GM12878 (cell line): ENCODE measurements at regions not wholly inside any gene's neighbourhood (a gene's known extent, or its start where the extent isn't known, plus 50 kb on each side); places are given as distances from the start of the nearest gene placed in this dataset.

Experiments used
- ATAC-seq: fragments of 200-7000 bp; cut with Tn5 transposase; 3 replicates; pipeline ENCODE4 v1.9.1; 2020; ENCODE audit warnings: mild to moderate bottlenecking, moderate library complexity
- BruUV-seq: library from RNA; stranded (reverse); fragments of 400-500 nt; replicated peaks from 2 replicates; lab custom pipeline; 2021; lab: Mats Ljungman, UMichigan
- CTCF ChIA-PET: fragments of 300-600 bp; sonication (Branson Sonifier 250); formaldehyde crosslinking; extraction: SDS; loops from one replicate; lab custom pipeline; 2021; ENCODE audit warnings: inconsistent platforms; lab: Yijun Ruan, JAX
- POLR2A ChIA-PET: fragments of 350-600 bp; formaldehyde crosslinking; extraction: SDS; loops from one replicate; lab custom pipeline; 2021; ENCODE audit warnings: inconsistent platforms; lab: Charles Lee
- RAD21 ChIA-PET: fragments of 300-600 bp; sonication (Branson Sonifier 250); formaldehyde crosslinking; loops from one replicate; lab custom pipeline; 2023; ENCODE audit warnings: antibody characterized with exemption; ENCODE audit not compliant: unreplicated experiment; lab: Charles Lee
- SMC1A ChIA-PET: fragments of 300-600 bp; sonication (Branson Sonifier 250); formaldehyde crosslinking; loops from one replicate; lab custom pipeline; 2023; ENCODE audit not compliant: unreplicated experiment, uncharacterized antibody; lab: Charles Lee
- DNase-seq: peaks from one replicate; pipeline ENCODE4 v3.0.0-alpha.2; 2011; ENCODE audit warnings: low read depth, low spot score
- FAIRE-seq: peaks from 3 replicates; lab custom pipeline; 2011; peaks lifted over from hg19 to GRCh38; lab: Jason Lieb, UNC
- H2AFZ ChIP-seq: 2 replicates; pipeline ENCODE4 v1.6.0; 2011; ENCODE audit warnings: low read depth, low read length, control low read depth; ENCODE audit not compliant: control insufficient read depth
- H3K27ac ChIP-seq: 2 replicates; pipeline ENCODE4 v1.5.1; 2011; ENCODE audit warnings: control low read depth; ENCODE audit not compliant: control insufficient read depth, insufficient read depth
- H3K27me3 ChIP-seq, 2 experiments: replicated peaks in 1 of 2; 2 replicates each; pipeline versions ENCODE4 v1.6.0 to v1.6.1; 2011; ENCODE audit warnings: low read length in 1 of 2; ENCODE audit not compliant: control insufficient read depth in 2 of 2, insufficient read depth in 2 of 2
- H3K36me3 ChIP-seq, 2 experiments: 2 replicates each; pipeline ENCODE4 v1.5.1; 2011; ENCODE audit warnings: low read length in 1 of 2; ENCODE audit not compliant: control insufficient read depth in 2 of 2, insufficient read depth in 2 of 2
- H3K4me1 ChIP-seq: 2 replicates; pipeline ENCODE4 v1.6.1; 2011; ENCODE audit warnings: mild to moderate bottlenecking, low read length, moderate library complexity, mixed read lengths; ENCODE audit not compliant: control insufficient read depth, insufficient read depth
- H3K4me2 ChIP-seq: 2 replicates; pipeline ENCODE4 v1.6.0; 2011; ENCODE audit warnings: control low read depth; ENCODE audit not compliant: control insufficient read depth, insufficient read depth
- H3K4me3 ChIP-seq: fragments of 200-600 bp; sonication (generic); 2 replicates; pipeline ENCODE4 v1.5.1; 2016
- H3K79me2 ChIP-seq: 2 replicates; pipeline ENCODE4 v1.6.0; 2011; ENCODE audit warnings: low read length; ENCODE audit not compliant: control insufficient read depth, insufficient read depth
- H3K9ac ChIP-seq: 2 replicates; pipeline ENCODE4 v1.8.0; 2011; ENCODE audit warnings: low read length, control low read depth, mixed read lengths; ENCODE audit not compliant: control insufficient read depth, insufficient read depth
- H3K9me3 ChIP-seq: replicated peaks from 3 replicates; pipeline ENCODE4 v1.5.1; 2011; ENCODE audit warnings: mild to moderate bottlenecking, low read length; ENCODE audit not compliant: control insufficient read depth, insufficient read depth
- H4K20me1 ChIP-seq: 2 replicates; pipeline ENCODE4 v1.6.0; 2011; ENCODE audit not compliant: control insufficient read depth, insufficient read depth
- BRCA1 ChIP-seq: IDR thresholded peaks from 2 replicates; pipeline ENCODE4 v1.6.1; 2011; ENCODE audit warnings: low read depth, low read length, improper control_type of control experiment
- MEF2B ChIP-seq: fragments of 450-650 bp; IDR thresholded peaks from 2 replicates; pipeline ENCODE4 v1.6.1; 2018; ENCODE audit warnings: mild to moderate bottlenecking, moderate library complexity; ENCODE audit not compliant: partially characterized antibody, poor library complexity, severe bottlenecking
- MXI1 ChIP-seq: fragments of 150-350 bp; IDR thresholded peaks from 2 replicates; pipeline ENCODE4 v1.6.1; 2011; ENCODE audit warnings: low read depth, mild to moderate bottlenecking, inconsistent platforms, low read length, improper control_type of control experiment
- MYC ChIP-seq: IDR thresholded peaks from 2 replicates; pipeline ENCODE4 v1.6.1; 2011; ENCODE audit warnings: mild to moderate bottlenecking, low read length, moderate library complexity, inconsistent platforms; ENCODE audit not compliant: insufficient read depth, insufficient replicate concordance, insufficient read length, severe bottlenecking
- POU2F2 ChIP-seq: IDR thresholded peaks from 3 replicates; pipeline ENCODE4 v1.6.1; 2011; ENCODE audit warnings: low read depth, mild to moderate bottlenecking, low read length, borderline replicate concordance
- RBBP5 ChIP-seq: fragments of 200-600 bp; sonication (generic); conservative IDR thresholded peaks from 2 replicates; pipeline ENCODE4 v1.6.1; 2016
- RELA ChIP-seq: fragments of 450-650 bp; IDR thresholded peaks from 2 replicates; pipeline ENCODE4 v1.8.0; 2014; ENCODE audit warnings: borderline replicate concordance; ENCODE audit not compliant: partially characterized antibody
- ZBED1 ChIP-seq: IDR thresholded peaks from 2 replicates; pipeline ENCODE4 v1.6.1; 2016; ENCODE audit warnings: borderline replicate concordance
- WGBS: methylation state at CpG from one replicate; pipeline ENCODE4 v1.1.6; 2016; ENCODE audit warnings: low lambda C conversion rate; ENCODE audit not compliant: insufficient replicate concordance, insufficient coverage; ENCODE audit errors: missing lambda C conversion rate; 5-methylcytosine and 5-hydroxymethylcytosine counted together
- in situ Hi-C: fragments of 300-500 bp; cut with MboI; formaldehyde crosslinking; loops from 9 replicates; pipeline ENCODE4 v1.14.3; 2018; ENCODE audit warnings: mixed read lengths
- intact Hi-C: fragments of 100-400 bp; cut with micrococcal nuclease; formaldehyde crosslinking; loops from one replicate; pipeline ENCODE4 v1.14.2; 2022; ENCODE audit not compliant: unreplicated experiment
- TF ChIP-seq, protein P1 (sequence below): fragments of 450-650 bp; IDR thresholded peaks from 2 replicates; pipeline ENCODE4 v1.6.1; 2016; ENCODE audit warnings: mild to moderate bottlenecking, moderate library complexity, borderline replicate concordance
- TF ChIP-seq, protein P2 (sequence below): IDR thresholded peaks from 2 replicates; pipeline ENCODE4 v1.6.1; 2012; ENCODE audit warnings: low read length, inconsistent platforms
- TF ChIP-seq, protein P3 (sequence below): fragments of 450-650 bp; formaldehyde crosslinking; IDR thresholded peaks from 2 replicates; pipeline ENCODE4 v1.5.0; 2022; ENCODE audit warnings: mild to moderate bottlenecking, missing genetic modification characterization

DNA sequence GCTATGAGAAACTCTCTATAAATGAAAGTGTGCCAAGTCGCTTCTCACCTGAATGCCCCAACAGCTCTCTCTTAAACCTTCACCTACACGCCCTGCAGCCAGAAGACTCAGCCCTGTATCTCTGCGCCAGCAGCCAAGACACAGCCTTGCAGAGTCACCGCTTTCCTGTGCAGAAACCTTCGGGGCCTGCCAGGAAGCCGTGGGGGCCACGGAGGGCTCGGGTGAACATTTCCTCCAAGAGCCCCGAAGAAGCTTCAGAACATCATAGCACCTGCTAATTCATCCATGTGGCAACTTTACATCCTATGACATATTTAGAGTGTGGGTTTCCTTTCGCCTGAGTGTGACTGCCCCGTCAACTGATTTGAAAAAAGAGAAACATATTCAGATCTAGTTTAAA, 55.7 kb upstream of the PRSS58 start:
- no peak overlapping the region for H3K4me3 ChIP-seq
- WGBS = 6% methylated on average over 11 of the region's 11 CpGs
- no peak for DNase-seq
- intact Hi-C loops (no loop called here), in situ Hi-C loops (no loop called here)
- H2AFZ ChIP-seq = no peak overlapping the region
- H3K9me3 ChIP-seq = no peaks in the 10 kb centered on the region
- H3K4me1 ChIP-seq = no peaks in the 10 kb centered on the region
- H3K27ac ChIP-seq = no peak overlapping the region
- CTCF ChIA-PET = interaction anchor here (0.8 to 1.2 kb wide), 2 partner anchors 9 to 10 kb away, joined by 4 to 7 read pairs; no protein-coding TSS in a partner anchor
- no peak overlapping the region for H3K4me2 ChIP-seq
- RAD21 ChIA-PET = no interaction called here
- H3K9ac ChIP-seq = no peak overlapping the region
- no peaks in the 10 kb centered on the region for H4K20me1 ChIP-seq
- peaks cover 5 to 6% of the 10 kb centered on the region in 2 experiments; a peak in 2 of 4 replicates for H3K27me3 ChIP-seq
- no peak for TF ChIP-seq MYC
- no peak for TF ChIP-seq RBBP5
- TF ChIP-seq, protein P1, sequence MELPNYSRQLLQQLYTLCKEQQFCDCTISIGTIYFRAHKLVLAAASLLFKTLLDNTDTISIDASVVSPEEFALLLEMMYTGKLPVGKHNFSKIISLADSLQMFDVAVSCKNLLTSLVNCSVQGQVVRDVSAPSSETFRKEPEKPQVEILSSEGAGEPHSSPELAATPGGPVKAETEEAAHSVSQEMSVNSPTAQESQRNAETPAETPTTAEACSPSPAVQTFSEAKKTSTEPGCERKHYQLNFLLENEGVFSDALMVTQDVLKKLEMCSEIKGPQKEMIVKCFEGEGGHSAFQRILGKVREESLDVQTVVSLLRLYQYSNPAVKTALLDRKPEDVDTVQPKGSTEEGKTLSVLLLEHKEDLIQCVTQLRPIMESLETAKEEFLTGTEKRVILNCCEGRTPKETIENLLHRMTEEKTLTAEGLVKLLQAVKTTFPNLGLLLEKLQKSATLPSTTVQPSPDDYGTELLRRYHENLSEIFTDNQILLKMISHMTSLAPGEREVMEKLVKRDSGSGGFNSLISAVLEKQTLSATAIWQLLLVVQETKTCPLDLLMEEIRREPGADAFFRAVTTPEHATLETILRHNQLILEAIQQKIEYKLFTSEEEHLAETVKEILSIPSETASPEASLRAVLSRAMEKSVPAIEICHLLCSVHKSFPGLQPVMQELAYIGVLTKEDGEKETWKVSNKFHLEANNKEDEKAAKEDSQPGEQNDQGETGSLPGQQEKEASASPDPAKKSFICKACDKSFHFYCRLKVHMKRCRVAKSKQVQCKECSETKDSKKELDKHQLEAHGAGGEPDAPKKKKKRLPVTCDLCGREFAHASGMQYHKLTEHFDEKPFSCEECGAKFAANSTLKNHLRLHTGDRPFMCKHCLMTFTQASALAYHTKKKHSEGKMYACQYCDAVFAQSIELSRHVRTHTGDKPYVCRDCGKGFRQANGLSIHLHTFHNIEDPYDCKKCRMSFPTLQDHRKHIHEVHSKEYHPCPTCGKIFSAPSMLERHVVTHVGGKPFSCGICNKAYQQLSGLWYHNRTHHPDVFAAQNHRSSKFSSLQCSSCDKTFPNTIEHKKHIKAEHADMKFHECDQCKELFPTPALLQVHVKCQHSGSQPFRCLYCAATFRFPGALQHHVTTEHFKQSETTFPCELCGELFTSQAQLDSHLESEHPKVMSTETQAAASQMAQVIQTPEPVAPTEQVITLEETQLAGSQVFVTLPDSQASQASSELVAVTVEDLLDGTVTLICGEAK = no peak
- TF ChIP-seq MEF2B = no peak
- no peak for TF ChIP-seq RELA
- TF ChIP-seq, protein P2, sequence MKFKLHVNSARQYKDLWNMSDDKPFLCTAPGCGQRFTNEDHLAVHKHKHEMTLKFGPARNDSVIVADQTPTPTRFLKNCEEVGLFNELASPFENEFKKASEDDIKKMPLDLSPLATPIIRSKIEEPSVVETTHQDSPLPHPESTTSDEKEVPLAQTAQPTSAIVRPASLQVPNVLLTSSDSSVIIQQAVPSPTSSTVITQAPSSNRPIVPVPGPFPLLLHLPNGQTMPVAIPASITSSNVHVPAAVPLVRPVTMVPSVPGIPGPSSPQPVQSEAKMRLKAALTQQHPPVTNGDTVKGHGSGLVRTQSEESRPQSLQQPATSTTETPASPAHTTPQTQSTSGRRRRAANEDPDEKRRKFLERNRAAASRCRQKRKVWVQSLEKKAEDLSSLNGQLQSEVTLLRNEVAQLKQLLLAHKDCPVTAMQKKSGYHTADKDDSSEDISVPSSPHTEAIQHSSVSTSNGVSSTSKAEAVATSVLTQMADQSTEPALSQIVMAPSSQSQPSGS = no peak
- no peak for TF ChIP-seq ZBED1
- no peak for TF ChIP-seq POU2F2
- TF ChIP-seq BRCA1 = no peak
- TF ChIP-seq, protein P3, sequence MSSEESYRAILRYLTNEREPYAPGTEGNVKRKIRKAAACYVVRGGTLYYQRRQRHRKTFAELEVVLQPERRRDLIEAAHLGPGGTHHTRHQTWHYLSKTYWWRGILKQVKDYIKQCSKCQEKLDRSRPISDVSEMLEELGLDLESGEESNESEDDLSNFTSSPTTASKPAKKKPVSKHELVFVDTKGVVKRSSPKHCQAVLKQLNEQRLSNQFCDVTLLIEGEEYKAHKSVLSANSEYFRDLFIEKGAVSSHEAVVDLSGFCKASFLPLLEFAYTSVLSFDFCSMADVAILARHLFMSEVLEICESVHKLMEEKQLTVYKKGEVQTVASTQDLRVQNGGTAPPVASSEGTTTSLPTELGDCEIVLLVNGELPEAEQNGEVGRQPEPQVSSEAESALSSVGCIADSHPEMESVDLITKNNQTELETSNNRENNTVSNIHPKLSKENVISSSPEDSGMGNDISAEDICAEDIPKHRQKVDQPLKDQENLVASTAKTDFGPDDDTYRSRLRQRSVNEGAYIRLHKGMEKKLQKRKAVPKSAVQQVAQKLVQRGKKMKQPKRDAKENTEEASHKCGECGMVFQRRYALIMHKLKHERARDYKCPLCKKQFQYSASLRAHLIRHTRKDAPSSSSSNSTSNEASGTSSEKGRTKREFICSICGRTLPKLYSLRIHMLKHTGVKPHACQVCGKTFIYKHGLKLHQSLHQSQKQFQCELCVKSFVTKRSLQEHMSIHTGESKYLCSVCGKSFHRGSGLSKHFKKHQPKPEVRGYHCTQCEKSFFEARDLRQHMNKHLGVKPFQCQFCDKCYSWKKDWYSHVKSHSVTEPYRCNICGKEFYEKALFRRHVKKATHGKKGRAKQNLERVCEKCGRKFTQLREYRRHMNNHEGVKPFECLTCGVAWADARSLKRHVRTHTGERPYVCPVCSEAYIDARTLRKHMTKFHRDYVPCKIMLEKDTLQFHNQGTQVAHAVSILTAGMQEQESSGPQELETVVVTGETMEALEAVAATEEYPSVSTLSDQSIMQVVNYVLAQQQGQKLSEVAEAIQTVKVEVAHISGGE (CRISPR knock-in tag) = no peak
- TF ChIP-seq MXI1 = no peak
- TF ChIP-seq, all 136 proteins: peak for 0
- no TSS peak for BruUV-seq
- FAIRE-seq = no peak
- ChIA-PET SMC1A (no interaction called here), POLR2A (no interaction called here)
- H3K36me3 ChIP-seq = no peaks in the 10 kb centered on the region
- H3K79me2 ChIP-seq = no peaks in the 10 kb centered on the region
- no peak for ATAC-seq
